NCI-H345 treated with DMSO at 0.1 percent for 48 hours (cell line): ENCODE measurements at regions not wholly inside any gene's neighbourhood (a gene's known extent, or its start where the extent isn't known, plus 50 kb on each side); places are given as distances from the start of the nearest gene placed in this dataset.
"Not testable (repeated sequence)": the region's sequence is repeated elsewhere in the genome, so short reads cannot be mapped to it uniquely, and the experiment has no call there.

Experiments
- DNase-seq: peaks from one replicate; lab custom pipeline; 2025; ENCODE audit not compliant: unreplicated experiment; lab: John Stamatoyannopoulos, UW

DNA sequence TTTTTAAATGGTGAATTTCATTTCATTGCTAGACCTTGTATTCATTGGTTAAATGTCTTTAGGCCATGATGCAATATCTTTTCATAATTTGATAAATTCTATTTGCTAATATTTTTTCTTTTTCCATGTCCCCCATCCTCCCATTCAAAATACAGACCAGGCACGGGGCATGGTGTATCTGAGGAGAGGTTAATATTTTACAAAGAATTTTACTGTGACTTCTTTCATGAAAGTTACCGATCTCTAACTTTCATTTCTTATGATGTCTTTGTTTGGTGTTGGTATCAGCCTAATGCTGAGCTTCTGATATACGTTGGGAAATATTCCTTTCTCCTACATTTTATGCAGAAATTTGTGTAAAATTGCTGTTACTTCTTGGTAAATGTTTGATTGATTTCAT lies 216.7 kb upstream of the IGFBP3 start:
- no peak for DNase-seq

DNA sequence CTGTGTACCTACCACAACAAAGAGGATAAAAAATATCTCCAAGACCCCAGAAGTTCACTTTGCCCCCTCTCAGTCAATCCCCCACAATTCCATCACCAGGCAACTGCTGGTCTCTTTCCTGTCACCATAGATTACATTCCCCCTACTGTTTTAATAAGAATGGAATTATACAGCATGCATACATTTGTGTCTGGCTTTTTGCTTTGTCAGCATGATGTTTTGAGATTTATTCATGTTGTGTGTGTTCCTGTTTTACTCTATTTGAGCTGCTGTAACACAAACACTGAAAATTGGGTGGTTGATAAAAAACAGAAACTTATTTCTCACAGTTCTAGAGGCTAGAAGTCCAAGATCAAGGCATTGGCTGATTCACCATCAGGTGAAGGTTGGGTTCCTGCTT lies 214.5 kb upstream of the IGFBP3 start:
- no peak for DNase-seq

DNA sequence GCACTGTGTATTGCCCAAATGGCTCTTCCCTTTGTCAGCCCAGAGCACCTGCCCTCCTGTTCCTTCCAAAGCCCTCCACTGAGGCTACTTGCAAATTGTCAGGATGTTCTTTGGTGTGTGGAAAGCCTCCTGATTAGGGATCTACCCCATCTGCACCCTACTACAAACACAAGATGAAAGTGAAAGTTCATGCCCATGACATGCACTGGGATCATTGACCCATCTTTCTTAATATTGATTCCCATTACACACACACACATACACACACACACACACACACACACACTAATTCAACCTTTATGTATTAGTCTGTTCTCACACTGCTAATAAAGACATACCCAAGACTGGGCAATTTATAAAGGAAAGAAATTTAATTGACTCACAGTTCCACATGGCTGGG lies 213.7 kb upstream of the IGFBP3 start:
- DNase-seq, result no peak

DNA sequence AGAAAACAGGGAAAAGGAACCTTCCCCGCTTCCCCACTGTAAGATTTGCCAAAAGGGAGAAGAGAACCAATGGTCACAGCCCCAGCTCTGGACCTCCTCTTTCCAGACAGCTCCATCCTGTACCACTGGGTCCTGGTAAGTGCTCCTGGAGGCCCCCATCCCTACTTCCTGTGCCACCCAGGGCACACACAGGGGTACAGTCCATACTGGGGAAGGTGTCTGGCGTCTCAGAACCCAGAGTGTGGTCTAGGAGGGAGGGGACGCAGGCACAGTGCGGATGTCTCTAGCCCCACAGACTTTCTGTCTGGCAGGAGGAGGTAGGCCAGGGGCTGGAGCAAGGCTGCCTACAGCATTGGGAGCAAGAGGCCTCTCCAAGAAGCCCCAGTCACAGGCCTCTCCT lies 213.3 kb upstream of the IGFBP3 start:
- no peak for DNase-seq

DNA sequence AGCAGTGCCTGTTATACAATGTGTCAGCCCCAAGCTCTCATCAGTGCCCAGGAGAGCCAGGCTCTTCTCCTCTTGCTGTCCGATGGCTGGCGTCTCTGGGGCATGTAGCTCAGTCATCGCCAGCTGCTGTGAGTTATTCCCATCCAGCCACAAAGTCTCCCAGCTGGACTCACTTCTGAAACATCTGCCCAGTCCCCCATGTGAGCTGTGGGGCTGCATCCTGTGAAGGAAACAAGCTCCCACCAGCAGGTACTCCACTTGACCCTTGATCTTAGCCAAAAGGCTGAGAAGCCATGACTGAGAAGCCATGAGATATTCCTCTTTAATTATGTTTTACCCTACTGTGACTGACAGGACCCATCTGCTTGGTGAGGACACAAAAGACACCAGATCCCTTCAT lies 212.7 kb upstream of the IGFBP3 start:
- no peak for DNase-seq

DNA sequence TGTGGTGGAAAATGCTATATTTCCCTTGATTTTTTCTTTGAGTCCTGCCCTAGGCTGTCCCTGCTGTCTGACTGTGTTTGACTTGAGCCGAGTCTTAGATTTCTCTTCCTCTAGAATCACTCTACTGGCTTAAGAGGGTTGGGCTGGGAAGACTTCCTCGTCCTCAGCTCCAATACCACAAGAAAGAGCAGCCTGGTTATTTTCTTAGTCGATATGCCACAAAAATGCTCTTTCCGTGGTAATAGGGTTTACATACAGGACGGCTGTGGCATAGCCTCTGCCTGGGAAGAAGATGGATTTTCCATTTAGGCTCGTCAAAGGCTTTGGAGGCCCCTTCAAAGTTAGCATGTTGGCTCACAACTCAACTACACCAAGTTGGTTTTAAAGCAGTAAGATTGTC lies 212.0 kb upstream of the IGFBP3 start:
- no peak for DNase-seq

DNA sequence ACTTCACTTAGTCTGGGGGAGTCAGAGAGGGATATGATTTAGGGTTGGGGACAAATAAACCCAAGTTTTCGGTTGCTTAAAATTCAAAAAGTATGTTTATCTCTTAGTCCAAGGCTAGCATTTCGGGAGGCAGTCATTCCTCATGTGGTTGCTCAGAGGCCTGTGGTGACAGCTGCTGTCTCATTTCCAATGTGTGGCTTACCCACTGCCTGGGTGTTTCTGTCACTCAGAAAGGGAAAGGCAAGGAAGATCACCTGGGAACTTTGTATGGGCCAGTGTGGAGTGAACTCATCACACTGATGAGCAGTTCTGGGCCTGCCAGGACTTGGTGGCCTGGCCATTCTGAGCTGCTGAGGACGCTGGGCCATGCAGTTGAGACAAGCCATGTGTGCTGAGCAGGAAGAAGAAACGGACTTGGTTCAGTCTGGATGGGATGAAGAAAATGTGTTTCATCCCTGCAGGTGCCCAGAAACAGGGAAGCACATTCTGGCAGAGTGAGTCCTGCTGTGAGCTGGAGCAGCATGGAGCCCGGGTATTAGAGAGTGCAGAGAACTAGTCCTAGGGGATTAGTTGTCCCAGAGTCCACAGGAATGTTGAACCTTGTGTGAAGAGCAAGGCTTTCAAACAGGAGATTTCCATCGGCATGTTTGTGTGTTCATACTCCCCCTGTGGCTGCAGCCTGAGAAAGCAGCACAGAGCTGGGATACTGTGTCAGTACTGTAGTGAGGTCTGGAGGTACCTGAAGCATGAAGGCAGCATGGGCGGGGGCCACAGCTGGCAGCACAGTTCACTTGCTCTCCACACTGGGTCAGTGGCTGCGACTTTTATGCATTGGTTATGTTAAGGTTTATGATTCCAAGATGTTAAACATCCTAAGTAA lies 211.1 kb upstream of the IGFBP3 start:
- no peak for DNase-seq

DNA sequence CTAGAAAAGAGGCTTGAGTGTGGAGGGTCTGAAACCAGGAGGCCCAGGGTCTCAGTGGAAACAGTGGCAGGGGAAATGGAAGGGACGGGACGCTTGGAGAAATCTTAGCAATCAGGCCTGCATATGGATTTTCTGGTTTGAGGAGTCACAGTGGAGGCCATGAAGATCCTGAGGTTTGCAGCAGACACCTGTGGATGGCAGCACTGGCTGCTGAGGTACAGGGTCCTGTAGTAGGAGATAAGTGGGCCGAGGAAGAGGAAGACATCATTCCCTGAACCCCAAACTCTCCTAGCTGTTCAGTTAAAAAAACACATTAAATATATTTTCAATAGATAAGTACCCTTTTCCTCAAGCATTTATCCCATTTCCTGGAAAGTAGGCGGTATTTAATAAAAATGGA lies 208.8 kb upstream of the IGFBP3 start:
- no peak for DNase-seq

DNA sequence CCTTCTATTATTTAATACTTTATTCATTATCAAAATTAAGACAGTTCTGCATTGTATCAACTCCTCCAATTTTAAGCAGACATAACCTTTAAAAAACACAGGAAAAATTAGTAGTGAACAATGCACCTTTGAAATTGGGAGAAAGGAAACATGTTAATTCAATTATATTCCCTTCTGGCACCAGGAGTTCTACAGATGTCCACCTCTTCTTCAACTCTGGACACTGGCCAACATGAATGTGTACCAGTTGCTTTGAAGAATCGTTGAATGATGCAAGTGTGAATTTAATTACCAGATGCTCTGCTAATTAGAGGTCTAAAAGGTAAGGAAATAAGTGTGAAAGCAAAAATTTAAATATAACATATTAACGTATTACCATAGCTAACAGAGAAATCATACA lies 206.7 kb upstream of the IGFBP3 start:
- DNase-seq, result no peak

DNA sequence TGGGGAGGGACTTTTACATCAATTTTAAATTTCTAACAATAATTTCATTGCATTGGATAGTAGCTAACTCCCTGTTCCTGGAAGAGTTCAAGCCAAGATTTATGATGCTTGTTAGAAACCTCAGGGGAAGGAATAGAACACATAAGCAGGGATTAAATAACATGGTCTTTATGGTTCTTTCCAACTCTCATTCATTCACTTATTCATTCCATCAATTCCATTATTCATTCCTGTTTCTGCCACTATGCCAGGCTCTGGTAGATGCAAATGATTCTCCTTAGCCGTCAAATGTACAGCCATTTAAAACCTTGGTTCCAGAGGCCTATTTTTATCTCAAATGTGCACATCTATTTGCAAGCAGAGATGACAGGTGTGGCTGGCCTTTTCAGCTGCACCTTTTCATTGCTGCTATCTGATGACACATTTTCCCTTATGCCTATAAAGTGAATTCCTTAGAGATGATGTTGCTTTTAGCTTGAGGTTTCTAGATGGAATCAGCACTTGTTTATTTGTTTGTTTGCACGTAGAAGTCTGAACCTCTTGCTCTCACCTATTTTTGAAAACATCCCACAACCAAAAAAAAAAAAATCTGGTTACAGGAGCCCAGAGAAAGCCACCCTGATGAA lies 205.7 kb upstream of the IGFBP3 start:
- DNase-seq, result no peak

DNA sequence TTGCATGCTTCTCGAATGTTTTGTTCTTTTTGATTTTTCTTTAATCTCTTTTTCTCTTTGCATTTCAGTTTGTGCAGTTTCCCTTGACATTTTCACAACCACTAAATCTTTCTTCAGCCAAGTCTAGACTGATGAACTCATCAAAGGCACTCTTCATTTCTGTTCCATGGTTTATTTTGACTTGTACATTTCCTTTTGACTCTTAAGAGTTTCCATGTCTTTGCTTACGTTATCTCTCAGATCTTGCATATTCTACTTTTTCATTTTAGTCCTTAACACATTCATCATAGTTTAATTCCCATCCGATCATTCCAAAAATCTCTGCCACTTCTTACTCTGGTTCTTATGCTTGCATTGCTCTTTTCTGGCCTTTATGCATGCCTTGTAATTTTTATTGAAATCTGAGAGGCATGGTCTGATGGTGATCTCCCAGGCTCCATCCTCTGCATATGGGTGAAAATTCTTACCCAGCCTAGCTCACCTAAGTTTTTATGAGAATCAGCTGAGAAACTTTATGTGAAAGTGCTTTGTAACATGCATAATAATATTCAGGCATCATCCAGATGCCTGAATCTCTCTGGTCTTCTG lies 202.8 kb upstream of the IGFBP3 start:
- DNase-seq, result no peak

DNA sequence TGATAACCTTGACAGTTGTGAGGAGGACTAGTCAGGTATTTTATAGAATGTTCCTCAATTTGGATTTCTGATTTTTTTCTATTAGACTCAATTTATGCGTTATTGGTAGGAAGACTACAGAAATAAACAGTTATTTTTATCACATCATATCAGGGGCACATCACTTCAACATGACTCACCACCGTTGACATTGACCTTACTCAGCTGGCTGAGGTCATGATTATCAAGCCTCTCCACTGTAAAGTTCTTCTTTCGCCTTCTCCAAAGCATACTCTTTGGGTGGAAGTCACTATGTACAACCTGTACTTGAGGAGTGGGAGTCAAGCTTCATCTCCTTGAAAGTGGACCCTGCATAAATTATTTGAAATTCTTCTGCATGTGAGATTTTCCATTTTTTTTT lies 194.3 kb upstream of the IGFBP3 start:
- DNase-seq, result no peak

DNA sequence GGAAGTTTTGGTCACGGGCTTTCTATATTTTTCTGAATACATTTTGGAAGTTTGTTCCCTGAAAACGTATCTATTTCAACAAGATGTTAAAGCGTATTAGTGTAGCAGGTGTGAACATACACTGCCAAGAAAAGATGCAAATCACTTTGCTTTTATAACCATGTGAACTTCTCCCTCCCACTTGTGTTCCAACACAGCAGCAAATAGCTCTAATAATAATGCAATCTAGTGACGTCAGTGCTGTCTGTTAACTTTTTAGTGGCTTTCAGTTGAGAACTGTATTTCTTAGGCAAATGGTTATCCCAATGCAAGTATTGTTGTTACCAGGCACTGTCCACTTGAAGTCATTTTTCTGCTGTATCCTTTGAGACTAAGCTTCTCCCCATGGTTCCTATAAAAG lies 188.4 kb upstream of the IGFBP3 start:
- DNase-seq, result no peak

DNA sequence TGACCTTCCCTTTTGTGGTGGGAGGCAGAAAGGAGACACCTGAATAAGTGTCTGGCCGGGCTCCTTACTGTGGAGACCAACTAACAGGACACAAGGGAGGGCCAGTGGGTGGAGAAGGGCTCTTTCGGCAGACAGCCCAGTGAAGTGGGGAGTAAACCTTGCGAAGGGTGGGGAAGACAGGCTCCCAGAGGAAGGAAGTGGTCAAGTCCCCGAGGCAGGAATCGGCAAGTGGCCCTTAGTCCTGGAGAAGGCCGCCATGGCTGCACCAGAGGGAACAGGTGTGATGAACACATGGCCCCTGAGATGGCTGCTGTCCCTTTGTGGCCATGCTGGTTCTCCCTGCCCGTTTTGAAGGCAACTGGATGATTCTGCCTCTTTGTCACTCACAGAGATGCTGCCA lies 187.2 kb upstream of the IGFBP3 start:
- DNase-seq, result no peak

DNA sequence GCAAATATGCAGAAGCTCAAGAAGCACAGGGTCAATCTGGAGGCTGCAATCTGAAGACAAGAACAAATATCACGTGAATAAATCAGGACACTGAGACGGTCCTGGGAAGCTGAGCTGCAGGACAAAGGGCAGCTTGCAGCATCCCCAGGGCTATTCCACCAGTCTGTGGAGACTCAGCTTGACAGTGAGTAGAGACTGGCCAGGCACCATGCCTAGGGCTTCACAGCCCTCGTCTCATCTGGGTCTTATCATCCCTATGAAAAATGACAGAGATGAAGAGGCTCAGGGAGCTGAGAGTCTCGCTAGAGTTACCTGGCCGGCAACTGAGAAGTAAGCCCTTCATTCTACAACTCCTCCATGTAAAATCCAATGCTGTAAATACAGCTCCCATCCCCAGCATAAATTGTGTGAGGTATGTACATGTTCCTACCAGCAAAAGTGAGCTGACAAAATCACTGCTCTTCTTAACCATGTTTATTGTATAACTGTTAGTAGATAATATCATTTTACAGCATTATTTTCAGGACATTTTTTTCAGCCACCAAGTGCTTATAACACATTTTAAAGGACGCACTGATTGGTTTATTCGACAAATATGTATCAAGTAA lies 186.6 kb upstream of the IGFBP3 start:
- DNase-seq, result no peak

DNA sequence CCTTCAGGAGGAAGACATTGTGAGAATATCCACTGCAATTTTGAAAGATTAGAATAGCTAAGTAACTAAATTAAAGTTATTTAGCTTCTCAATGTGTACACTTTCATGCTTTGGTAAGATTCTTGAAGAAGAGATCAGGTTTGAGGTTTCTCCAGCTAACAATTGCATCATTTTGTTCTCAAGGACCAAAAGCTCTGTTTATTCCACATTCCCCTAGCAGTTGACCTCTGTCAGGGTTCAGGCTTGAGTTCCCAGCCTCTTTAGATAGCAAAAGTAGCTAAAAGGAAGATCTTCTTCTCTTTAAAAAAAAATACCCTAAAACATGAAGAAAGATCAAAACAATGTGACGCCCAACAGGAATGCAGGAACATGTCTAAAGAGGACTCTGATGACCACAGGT lies 179.4 kb upstream of the IGFBP3 start:
- no peak for DNase-seq

DNA sequence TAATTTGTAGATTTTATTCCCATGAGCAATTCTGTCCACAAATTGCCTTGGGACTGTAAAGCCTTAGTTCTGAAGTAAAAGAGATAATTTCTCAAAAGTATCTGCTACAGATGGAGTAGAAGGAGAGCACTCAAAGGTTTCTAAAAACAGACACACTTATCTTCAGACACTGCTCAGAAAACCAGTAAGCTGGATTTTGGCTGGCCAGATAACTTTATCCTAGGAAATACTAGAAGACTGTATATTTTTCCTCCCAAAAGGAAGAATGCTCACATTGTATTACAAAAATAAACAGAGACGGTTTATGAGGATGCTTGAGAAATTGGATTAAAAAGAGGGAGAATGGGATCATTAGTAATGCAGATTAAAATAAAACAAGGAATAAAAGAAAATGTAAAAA lies 178.0 kb upstream of the IGFBP3 start:
- DNase-seq, result no peak

DNA sequence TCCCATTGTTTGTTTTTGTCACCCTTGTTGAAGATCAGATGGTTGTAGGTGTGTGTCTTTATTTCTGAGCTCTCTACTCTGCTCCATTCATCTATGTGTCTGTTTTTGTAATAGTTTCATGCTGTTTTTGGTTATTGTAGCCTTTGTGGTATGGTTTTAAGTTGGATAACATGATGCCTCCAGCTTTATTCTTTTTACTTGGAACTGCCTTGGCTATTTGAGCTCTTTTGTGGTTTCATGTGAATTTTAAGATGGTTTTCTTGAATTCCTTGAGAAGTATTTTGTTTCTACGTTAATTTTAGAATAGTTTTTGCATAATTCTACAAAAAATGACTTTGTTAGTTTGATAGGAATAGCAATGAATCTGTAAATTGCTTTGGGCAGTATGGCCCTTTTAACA lies 170.0 kb upstream of the IGFBP3 start:
- DNase-seq, result no peak

DNA sequence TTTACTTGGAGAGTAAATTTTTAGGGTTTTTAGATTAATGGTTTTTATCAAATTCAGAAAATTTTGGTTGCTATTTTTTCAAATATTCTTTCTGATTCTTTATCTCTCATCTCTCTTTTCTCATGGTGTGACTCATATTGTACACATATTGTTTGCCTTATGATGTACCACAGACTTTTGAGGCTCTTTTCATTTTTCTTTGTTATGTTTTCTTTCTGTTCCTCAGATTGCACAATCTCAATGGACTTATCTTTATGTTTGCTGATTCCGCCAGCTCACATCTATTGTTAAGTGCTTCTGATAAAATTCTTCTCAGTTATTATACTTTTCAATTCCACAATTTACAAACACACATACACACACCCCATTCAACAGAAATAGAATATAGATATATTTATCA lies 168.2 kb upstream of the IGFBP3 start:
- no peak for DNase-seq

DNA sequence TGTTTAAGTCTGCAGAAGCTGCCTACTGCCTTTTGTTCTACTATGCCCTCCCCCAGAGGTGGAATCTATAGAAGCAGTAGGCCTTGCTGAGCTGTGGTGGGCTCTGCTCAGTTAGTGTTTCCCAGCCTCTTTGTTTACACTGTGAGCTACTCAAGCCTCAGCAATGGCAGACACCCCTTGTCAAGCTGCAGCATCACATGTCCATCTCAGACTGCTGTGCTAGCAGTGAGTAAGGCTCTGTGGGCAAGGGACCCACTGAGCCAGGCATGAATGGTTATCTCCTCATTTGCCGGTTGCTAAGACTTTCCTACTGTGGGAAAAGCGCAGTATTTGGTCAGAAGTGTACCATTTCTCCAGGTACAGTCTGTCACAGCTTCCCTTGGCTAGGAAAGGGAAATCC lies 167.4 kb upstream of the IGFBP3 start:
- DNase-seq, result not testable (repeated sequence)

DNA sequence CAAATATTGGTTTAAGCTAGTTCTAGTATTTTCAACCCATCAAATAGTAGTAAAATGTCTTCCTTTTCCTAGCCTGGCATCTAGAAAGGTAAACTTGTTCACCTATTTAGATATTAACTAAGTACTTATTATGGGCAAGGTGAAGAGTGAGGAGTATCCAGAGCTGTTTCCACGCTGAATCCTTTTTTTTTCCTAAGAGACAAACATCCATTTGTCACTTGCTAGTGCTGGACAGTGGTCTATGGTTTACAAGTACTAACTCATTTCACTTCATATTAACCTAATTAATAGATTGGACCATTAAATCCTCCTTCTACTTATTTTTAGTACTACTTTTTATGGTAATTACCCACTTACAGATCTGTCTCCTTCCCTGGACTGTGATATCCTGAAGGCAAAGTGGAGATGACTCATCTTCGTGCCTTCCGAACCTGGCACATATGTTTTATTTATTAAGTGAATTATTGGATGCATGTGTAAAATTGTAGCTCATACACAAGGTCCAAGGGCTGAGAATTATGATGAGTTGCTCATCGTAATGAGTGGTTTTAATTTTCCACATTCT lies 159.6 kb upstream of the IGFBP3 start:
- DNase-seq, result no peak

DNA sequence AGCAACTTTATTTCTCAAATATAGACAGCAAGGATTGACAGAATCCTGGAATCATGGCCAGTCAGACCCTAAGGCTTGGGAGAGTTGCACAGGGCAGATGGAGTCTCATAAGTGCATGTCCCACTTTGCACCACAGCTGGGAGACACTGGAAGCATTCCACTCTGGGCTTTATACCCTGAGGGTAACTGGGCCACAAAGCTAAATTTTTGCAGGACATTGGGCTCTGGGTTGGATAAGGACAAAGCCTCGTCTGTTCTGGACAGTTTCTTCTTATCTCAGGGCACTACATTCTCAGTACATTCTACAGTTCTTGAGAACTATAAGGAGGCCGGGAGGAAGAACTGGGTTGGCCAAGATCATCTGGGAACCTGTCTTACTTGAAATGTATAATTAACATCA lies 158.3 kb upstream of the IGFBP3 start:
- DNase-seq, result no peak
